Thymus (tissue), 11 donors: ENCODE measurements at regions not wholly inside any gene's neighbourhood (a gene's known extent, or its start where the extent isn't known, plus 50 kb on each side); places are given as distances from the start of the nearest gene placed in this dataset.

Experiments used
- DNase-seq, 9 donors: peaks; one replicate each; pipeline ENCODE4 v3.0.0-alpha.2; 2013; ENCODE audit warnings: low spot score in 9 of 9, low read depth in 6 of 9, missing footprints in 1 of 9
- H3K27ac ChIP-seq, 2 donors: one replicate each; pipeline ENCODE4 v1.5.1; 2013; ENCODE audit warnings: control low read depth in 1 of 2, low read depth in 1 of 2, low read length in 1 of 2, mild to moderate bottlenecking in 1 of 2, moderate library complexity in 1 of 2
- H3K27me3 ChIP-seq, 2 donors: one replicate each; pipeline ENCODE4 v1.5.1; 2013; ENCODE audit warnings: low read length in 1 of 2; ENCODE audit not compliant: control insufficient read depth in 2 of 2, insufficient read depth in 1 of 2
- H3K36me3 ChIP-seq, 2 donors: one replicate each; pipeline ENCODE4 v1.5.1; 2013; ENCODE audit warnings: low read length in 1 of 2, mild to moderate bottlenecking in 1 of 2, moderate library complexity in 1 of 2; ENCODE audit not compliant: control insufficient read depth in 2 of 2, insufficient read depth in 2 of 2
- H3K4me1 ChIP-seq, 2 donors: one replicate each; pipeline ENCODE4 v1.5.1; 2013; ENCODE audit warnings: low read length in 2 of 2; ENCODE audit not compliant: control insufficient read depth in 2 of 2, insufficient read depth in 2 of 2
- H3K4me3 ChIP-seq, 2 donors: one replicate each; pipeline ENCODE4 v1.5.1; 2013; ENCODE audit warnings: low read length in 2 of 2, control low read depth in 1 of 2, mild to moderate bottlenecking in 1 of 2
- H3K9me3 ChIP-seq, 2 donors: one replicate each; pipeline ENCODE4 v1.5.1; 2013; ENCODE audit warnings: low read length in 1 of 2, mild to moderate bottlenecking in 1 of 2; ENCODE audit not compliant: control insufficient read depth in 2 of 2, insufficient read depth in 1 of 2
- WGBS: extraction: QIAGEN DNeasy Blood & Tissue Kit; methylation state at CpG from one replicate; pipeline ENCODE4 v1.1.7; 2013; 5-methylcytosine and 5-hydroxymethylcytosine counted together
- donor health status: healthy.

GRCh38 chr4:77538144-77538543, 67.5 kb upstream of the CXCL13 start:
- no peaks in the 10 kb centered on the region for H3K9me3 ChIP-seq
- no peaks in the 10 kb centered on the region for H3K27me3 ChIP-seq
- no peak for DNase-seq
- no peaks in the 10 kb centered on the region for H3K4me1 ChIP-seq
- no peaks in the 10 kb centered on the region for H3K36me3 ChIP-seq
- H3K4me3 ChIP-seq, result no peak overlapping the region
- H3K27ac ChIP-seq, result no peak overlapping the region

GRCh38 chr4:77538574-77539157, 67.0 kb upstream of the CXCL13 start:
- Histone ChIP-seq H3K27me3 (no peaks in the 10 kb centered on the region), H3K36me3 (no peaks in the 10 kb centered on the region), H3K27ac (no peak overlapping the region), H3K9me3 (no peaks in the 10 kb centered on the region), H3K4me1 (no peaks in the 10 kb centered on the region), H3K4me3 (no peak overlapping the region)
- DNase-seq, result no peak
- WGBS, result 74% methylated on average over 4 of the region's 4 CpGs
